ENCODE measurements at regions not wholly inside any gene's neighbourhood (a gene's known extent, or its start where the extent isn't known, plus 50 kb on each side); places are given as distances from the start of the nearest gene placed in this dataset.

- no peak for TF ChIP-seq CTCF (conservative IDR thresholded peaks at IDR 0.05; ENCODE audit: low read depth, low read length)
- TF ChIP-seq POLR2A (IDR thresholded peaks at IDR 0.05; ENCODE audit: low read depth, low read length), result no peak
- TF ChIP-seq CEBPB (IDR thresholded peaks at IDR 0.05; ENCODE audit: low read depth, low read length), result no peak
- no peak for TF ChIP-seq SMC3 (IDR thresholded peaks at IDR 0.05; ENCODE audit: low read depth, low read length)
- TF ChIP-seq CHD1 (IDR thresholded peaks at IDR 0.05; ENCODE audit: low read depth, low read length), result no peak
- TF ChIP-seq BHLHE40 (IDR thresholded peaks at IDR 0.05; ENCODE audit: low read depth, low read length), result no peak
- no peak for TF ChIP-seq MAFK (IDR thresholded peaks at IDR 0.05; ENCODE audit: low read depth, low read length)
- no peak for TF ChIP-seq MXI1 (IDR thresholded peaks at IDR 0.05; ENCODE audit: borderline replicate concordance, low read depth, low read length)
Measured at GRCh38 chr4:62896721-62897120, 1512.5 kb downstream of the TECRL start.

Data from IMR-90 (cell line).